ENCODE measurements at regions not wholly inside any gene's neighbourhood (a gene's known extent, or its start where the extent isn't known, plus 50 kb on each side); places are given as distances from the start of the nearest gene placed in this dataset.

- no peak for TF ChIP-seq CTCF (IDR thresholded peaks at IDR 0.05)
- no peak for TF ChIP-seq JUN (IDR thresholded peaks at IDR 0.05)
- TF ChIP-seq REST (IDR thresholded peaks at IDR 0.05) = no peak
- no peak for TF ChIP-seq POLR2A (IDR thresholded peaks at IDR 0.05; ENCODE audit: low read length)
These were observed 161.1 kb upstream of the ROBO1 start for GRCh38 chr3:79928687-79929408.

Data from A549 (cell line).